Mesenchymal stem cell (in vitro differentiated cells and primary cell): ENCODE measurements at regions not wholly inside any gene's neighbourhood (a gene's known extent, or its start where the extent isn't known, plus 50 kb on each side); places are given as distances from the start of the nearest gene placed in this dataset.
"Not testable (repeated sequence)": the region's sequence is repeated elsewhere in the genome, so short reads cannot be mapped to it uniquely, and the experiment has no call there.

Experiments used
- DNase-seq: peaks from one replicate; pipeline ENCODE4 v3.0.0-alpha.2; 2013
- H2AFZ ChIP-seq: one replicate; pipeline ENCODE4 v1.6.1; 2013; ENCODE audit warnings: low read depth, mild to moderate bottlenecking, control low read depth, inconsistent platforms, low read length, moderate library complexity
- H2AK5ac ChIP-seq: 2 replicates; pipeline ENCODE4 v1.6.1; 2013; ENCODE audit warnings: low read length, moderate library complexity, mild to moderate bottlenecking, inconsistent platforms; ENCODE audit not compliant: severe bottlenecking
- H2BK120ac ChIP-seq: one replicate; pipeline ENCODE4 v1.6.1; 2013; ENCODE audit warnings: low read depth, mild to moderate bottlenecking, inconsistent platforms, low read length, moderate library complexity
- H2BK12ac ChIP-seq, 2 experiments: one replicate each; pipeline ENCODE4 v1.6.1; 2013; ENCODE audit warnings: inconsistent platforms in 2 of 2, low read length in 2 of 2, mild to moderate bottlenecking in 2 of 2, moderate library complexity in 2 of 2, control low read depth in 1 of 2
- H2BK15ac ChIP-seq: one replicate; pipeline ENCODE4 v1.6.1; 2013; ENCODE audit warnings: mild to moderate bottlenecking, low read depth, inconsistent platforms; ENCODE audit not compliant: poor library complexity, severe bottlenecking
- H2BK5ac ChIP-seq: 2 replicates; pipeline ENCODE4 v1.6.1; 2013; ENCODE audit warnings: low read depth, mild to moderate bottlenecking, low read length, control low read depth, inconsistent platforms; ENCODE audit not compliant: poor library complexity, severe bottlenecking
- H3K14ac ChIP-seq, 2 experiments: one replicate each; pipeline ENCODE4 v1.6.1; 2013; ENCODE audit warnings: inconsistent platforms in 2 of 2, low read length in 2 of 2, control low read depth in 1 of 2, mild to moderate bottlenecking in 1 of 2, moderate library complexity in 1 of 2
- H3K18ac ChIP-seq, 2 experiments: one replicate each; pipeline ENCODE4 v1.6.1; 2013; ENCODE audit warnings: inconsistent platforms in 2 of 2, low read length in 2 of 2, control low read depth in 1 of 2, low read depth in 1 of 2, mild to moderate bottlenecking in 1 of 2
- H3K23ac ChIP-seq, 2 experiments: one replicate each; pipeline ENCODE4 v1.6.1; 2013; ENCODE audit warnings: inconsistent platforms in 2 of 2, low read length in 2 of 2, mild to moderate bottlenecking in 2 of 2, moderate library complexity in 2 of 2, control low read depth in 1 of 2
- H3K27ac ChIP-seq: 2 replicates; pipeline ENCODE4 v1.5.1; 2013; ENCODE audit warnings: mild to moderate bottlenecking, moderate library complexity, low read length, control low read depth, inconsistent platforms; ENCODE audit not compliant: poor library complexity, severe bottlenecking
- H3K27me3 ChIP-seq, 2 experiments: 2 replicates each; pipeline versions ENCODE4 v1.6.1 to v1.7.0; 2013; ENCODE audit warnings: low read length in 2 of 2, mild to moderate bottlenecking in 2 of 2, moderate library complexity in 2 of 2, control low read depth in 1 of 2, inconsistent platforms in 1 of 2; ENCODE audit not compliant: control insufficient read depth in 1 of 2, insufficient read depth in 1 of 2
- H3K36me3 ChIP-seq, 2 experiments: 2 replicates each; pipeline versions ENCODE4 v1.6.1 to v1.7.0; 2013; ENCODE audit warnings: low read length in 2 of 2, control low read depth in 1 of 2, inconsistent platforms in 1 of 2, low read depth in 1 of 2, mild to moderate bottlenecking in 1 of 2; ENCODE audit not compliant: insufficient read depth in 2 of 2, control insufficient read depth in 1 of 2
- H3K4ac ChIP-seq, 2 experiments: one replicate each; pipeline ENCODE4 v1.6.1; 2013; ENCODE audit warnings: inconsistent platforms in 2 of 2, low read length in 2 of 2, mild to moderate bottlenecking in 2 of 2, moderate library complexity in 2 of 2, control low read depth in 1 of 2, low read depth in 1 of 2
- H3K4me1 ChIP-seq: 2 replicates; pipeline ENCODE4 v1.6.1; 2013; ENCODE audit warnings: low read depth, low read length, control low read depth; ENCODE audit not compliant: control insufficient read depth, insufficient read depth
- H3K4me2 ChIP-seq: 2 replicates; pipeline ENCODE4 v1.6.1; 2013; ENCODE audit warnings: low read length, mild to moderate bottlenecking, inconsistent platforms; ENCODE audit not compliant: poor library complexity, severe bottlenecking
- H3K4me3 ChIP-seq, 2 experiments: 2 replicates each; pipeline versions ENCODE4 v1.5.1 to v1.7.0; 2013; ENCODE audit warnings: low read length in 2 of 2, mild to moderate bottlenecking in 2 of 2, control low read depth in 1 of 2, low read depth in 1 of 2; ENCODE audit not compliant: insufficient read depth in 1 of 2
- H3K79me1 ChIP-seq: replicated peaks from 2 replicates; pipeline ENCODE4 v1.6.1; 2013; ENCODE audit warnings: mild to moderate bottlenecking, control low read depth, low read length, inconsistent platforms; ENCODE audit not compliant: poor library complexity, severe bottlenecking
- H3K9ac ChIP-seq: 2 replicates; pipeline ENCODE4 v1.7.0; 2013; ENCODE audit warnings: mild to moderate bottlenecking, low read length, moderate library complexity
- H3K9me3 ChIP-seq: 2 replicates; pipeline ENCODE4 v1.7.0; 2013; ENCODE audit warnings: mild to moderate bottlenecking, low read length; ENCODE audit not compliant: control insufficient read depth
- H4K8ac ChIP-seq: one replicate; pipeline ENCODE4 v1.6.1; 2013; ENCODE audit warnings: inconsistent platforms, mild to moderate bottlenecking, low read length, moderate library complexity
- H4K91ac ChIP-seq: one replicate; pipeline ENCODE4 v1.6.1; 2013; ENCODE audit warnings: mild to moderate bottlenecking, low read length, inconsistent platforms
- WGBS: methylation state at CpG from one replicate; pipeline ENCODE4 v1.1.7; 2013; ENCODE audit warnings: mixed read lengths; 5-methylcytosine and 5-hydroxymethylcytosine counted together

- no peak overlapping the region for H4K8ac ChIP-seq
- H3K4ac ChIP-seq: no peak overlapping the region
- H2BK12ac ChIP-seq: no peak overlapping the region
- H2BK15ac ChIP-seq: no peak overlapping the region
- no peak for DNase-seq
- no peak overlapping the region for H4K91ac ChIP-seq
- no peak overlapping the region for H3K18ac ChIP-seq
- no peaks in the 10 kb centered on the region for H3K36me3 ChIP-seq
- H3K27me3 ChIP-seq: no peaks in the 10 kb centered on the region
- no peak overlapping the region for H2BK5ac ChIP-seq
- H2AFZ ChIP-seq: no peak overlapping the region
- H3K9me3 ChIP-seq: no peaks in the 10 kb centered on the region
- H3K4me3 ChIP-seq: no peak overlapping the region
- no peak overlapping the region for H2BK120ac ChIP-seq
- H2AK5ac ChIP-seq: no peak overlapping the region
- H3K23ac ChIP-seq: no peak overlapping the region
- no peaks in the 10 kb centered on the region for H3K79me1 ChIP-seq
- H3K27ac ChIP-seq: no peak overlapping the region
- H3K9ac ChIP-seq: no peak overlapping the region
- no peak overlapping the region for H3K14ac ChIP-seq
- no peaks in the 10 kb centered on the region for H3K4me1 ChIP-seq
- no peak overlapping the region for H3K4me2 ChIP-seq
- 61% methylated on average over 2 of the region's 3 CpGs for WGBS
Observed at GRCh38 chr6:68189217-68189815, 445.8 kb upstream of the ADGRB3 start.

- Histone ChIP-seq H3K18ac (no peak overlapping the region), H3K4ac (no peak overlapping the region), H3K23ac (no peak overlapping the region), H2BK5ac (no peak overlapping the region), H2BK120ac (no peak overlapping the region), H3K9me3 (no peaks in the 10 kb centered on the region), H3K4me3 (no peak overlapping the region), H3K36me3 (no peaks in the 10 kb centered on the region), H4K91ac (no peak overlapping the region), H2BK15ac (no peak overlapping the region), H3K9ac (no peak overlapping the region), H3K4me2 (no peak overlapping the region), H3K27me3 (no peaks in the 10 kb centered on the region), H3K14ac (no peak overlapping the region), H4K8ac (no peak overlapping the region), H3K79me1 (no peaks in the 10 kb centered on the region), H3K27ac (no peak overlapping the region), H3K4me1 (no peaks in the 10 kb centered on the region), H2AFZ (no peak overlapping the region), H2AK5ac (no peak overlapping the region), H2BK12ac (no peak overlapping the region)
- DNase-seq: no peak
- WGBS: 94% methylated on average over 2 of the region's 2 CpGs
Observed at GRCh38 chr6:68186870-68187269, 448.2 kb upstream of the ADGRB3 start.

GRCh38 chr6:68182386-68182785, 452.7 kb upstream of the ADGRB3 start:
- Histone ChIP-seq H3K14ac (no peak overlapping the region), H4K8ac (no peak overlapping the region), H3K79me1 (no peaks in the 10 kb centered on the region), H4K91ac (no peak overlapping the region), H3K4me2 (no peak overlapping the region), H3K23ac (no peak overlapping the region), H3K27me3 (no peaks in the 10 kb centered on the region), H2AFZ (no peak overlapping the region), H3K9ac (no peak overlapping the region), H3K4me1 (no peaks in the 10 kb centered on the region), H2AK5ac (no peak overlapping the region), H3K18ac (no peak overlapping the region), H3K4ac (no peak overlapping the region), H2BK15ac (no peak overlapping the region), H3K9me3 (peaks cover 9% of the 10 kb centered on the region), H2BK120ac (no peak overlapping the region), H3K4me3 (no peak overlapping the region), H2BK5ac (no peak overlapping the region), H3K36me3 (no peaks in the 10 kb centered on the region), H3K27ac (no peak overlapping the region), H2BK12ac (no peak overlapping the region)
- no peak for DNase-seq
- WGBS: 68% methylated on average over 3 of the region's 3 CpGs

GRCh38 chr6:68181027-68181426, 454.1 kb upstream of the ADGRB3 start:
- H3K4me1 ChIP-seq, H3K9ac ChIP-seq, H3K18ac ChIP-seq, H3K36me3 ChIP-seq, H2BK12ac ChIP-seq, H4K8ac ChIP-seq, H2BK120ac ChIP-seq, H3K4me3 ChIP-seq, H3K79me1 ChIP-seq, DNase-seq, H2AFZ ChIP-seq, H3K4ac ChIP-seq, H2AK5ac ChIP-seq, H3K4me2 ChIP-seq, H2BK15ac ChIP-seq, H3K23ac ChIP-seq, H3K9me3 ChIP-seq, H3K14ac ChIP-seq, H3K27ac ChIP-seq, H2BK5ac ChIP-seq, H3K27me3 ChIP-seq, H4K91ac ChIP-seq: not testable (repeated sequence)
- WGBS: 39% methylated on average over 2 of the region's 3 CpGs
